Raji (cell line): ENCODE measurements at regions not wholly inside any gene's neighbourhood (a gene's known extent, or its start where the extent isn't known, plus 50 kb on each side); places are given as distances from the start of the nearest gene placed in this dataset.

Experiments
- POLR2A ChIP-seq: IDR thresholded peaks from 2 replicates; pipeline ENCODE4 v1.6.1; 2011; ENCODE audit warnings: low read depth, low read length, control low read depth; ENCODE audit not compliant: insufficient read depth

GRCh38 chr7:149688836-149689235 lies 84.6 kb downstream of the ZNF467 start:
- no peak for TF ChIP-seq POLR2A

- TF ChIP-seq POLR2A: no peak
Observed at GRCh38 chr7:149686449-149686848, 86.9 kb downstream of the ZNF467 start.

- TF ChIP-seq POLR2A: no peak
Observed at GRCh38 chr7:149686011-149686410, 87.4 kb downstream of the ZNF467 start.

GRCh38 chr7:149685455-149685854 lies 87.9 kb downstream of the ZNF467 start:
- no peak for TF ChIP-seq POLR2A

GRCh38 chr7:149683898-149684297 lies 89.5 kb downstream of the ZNF467 start:
- no peak for TF ChIP-seq POLR2A

GRCh38 chr7:149683181-149683580 lies 90.2 kb downstream of the ZNF467 start:
- no peak for TF ChIP-seq POLR2A

- no peak for TF ChIP-seq POLR2A
Observed at GRCh38 chr7:149682038-149682437, 91.3 kb downstream of the ZNF467 start.

GRCh38 chr7:149681274-149681673 lies 92.1 kb downstream of the ZNF467 start:
- no peak for TF ChIP-seq POLR2A

GRCh38 chr7:149680331-149681025 lies 92.9 kb downstream of the ZNF467 start:
- no peak for TF ChIP-seq POLR2A

- TF ChIP-seq POLR2A: no peak
Observed at GRCh38 chr7:149673006-149673405, 100.4 kb downstream of the ZNF467 start.

GRCh38 chr7:149670288-149670687 lies 103.1 kb downstream of the ZNF467 start:
- TF ChIP-seq POLR2A: no peak

- TF ChIP-seq POLR2A: no peak
Observed at GRCh38 chr7:149669121-149669818, 104.1 kb downstream of the ZNF467 start.

GRCh38 chr7:149666360-149666945 lies 106.9 kb downstream of the ZNF467 start:
- TF ChIP-seq POLR2A: no peak

GRCh38 chr7:149664666-149665065 lies 108.7 kb downstream of the ZNF467 start:
- no peak for TF ChIP-seq POLR2A

- no peak for TF ChIP-seq POLR2A
Observed at GRCh38 chr7:149664176-149664575, 109.2 kb downstream of the ZNF467 start.

GRCh38 chr7:149662591-149663095 lies 110.7 kb downstream of the ZNF467 start:
- no peak for TF ChIP-seq POLR2A
